Karpas-422 (cell line): ENCODE measurements at regions not wholly inside any gene's neighbourhood (a gene's known extent, or its start where the extent isn't known, plus 50 kb on each side); places are given as distances from the start of the nearest gene placed in this dataset.

Experiments used
- DNase-seq: peaks from one replicate; pipeline ENCODE4 v3.0.0-alpha.2; 2015
- H2AFZ ChIP-seq: fragments of 200-600 bp; sonication (generic); 2 replicates; pipeline ENCODE4 v1.6.1; 2014; ENCODE audit warnings: antibody characterized with exemption, low read length, mixed read lengths
- H3K27ac ChIP-seq: fragments of 200-600 bp; sonication (generic); 2 replicates; pipeline ENCODE4 v1.5.1; 2014; ENCODE audit warnings: mild to moderate bottlenecking, low read length, moderate library complexity
- H3K27me3 ChIP-seq: fragments of 200-600 bp; sonication (generic); 2 replicates; pipeline ENCODE4 v1.6.1; 2014; ENCODE audit warnings: low read length, mixed read lengths
- H3K36me3 ChIP-seq: fragments of 200-600 bp; sonication (generic); 2 replicates; pipeline ENCODE4 v1.6.1; 2014; ENCODE audit warnings: low read length, mixed read lengths; ENCODE audit not compliant: insufficient read depth
- H3K4me1 ChIP-seq: fragments of 200-600 bp; sonication (generic); 2 replicates; pipeline ENCODE4 v1.6.1; 2014; ENCODE audit warnings: mild to moderate bottlenecking, low read length, mixed read lengths
- H3K4me2 ChIP-seq: fragments of 200-600 bp; sonication (generic); 2 replicates; pipeline ENCODE4 v1.6.1; 2014; ENCODE audit warnings: low read length, low read depth, mild to moderate bottlenecking; ENCODE audit not compliant: poor library complexity, severe bottlenecking
- H3K4me3 ChIP-seq: fragments of 200-600 bp; sonication (generic); 2 replicates; pipeline ENCODE4 v1.5.1; 2014; ENCODE audit warnings: mild to moderate bottlenecking, antibody characterized with exemption, low read length, mixed read lengths
- H3K79me2 ChIP-seq: fragments of 200-600 bp; sonication (generic); 2 replicates; pipeline ENCODE4 v1.6.1; 2014; ENCODE audit warnings: mild to moderate bottlenecking, low read length, mixed read lengths
- H3K9ac ChIP-seq: fragments of 200-600 bp; sonication (generic); 2 replicates; pipeline ENCODE4 v1.6.0; 2014; ENCODE audit warnings: low read length
- H3K9me2 ChIP-seq: fragments of 200-600 bp; sonication (generic), shearing (Covaris generic); replicated peaks from 2 replicates; pipeline ENCODE4 v1.6.0; 2014; ENCODE audit warnings: mild to moderate bottlenecking, low read length, moderate library complexity; ENCODE audit not compliant: insufficient read depth
- H3K9me3 ChIP-seq: fragments of 300-700, 200-600 bp; sonication (generic); 2 replicates; pipeline ENCODE4 v1.6.1; 2014; ENCODE audit warnings: low read length, mixed read lengths
- H4K20me1 ChIP-seq: fragments of 200-600 bp; sonication (generic); 2 replicates; pipeline ENCODE4 v1.6.1; 2014; ENCODE audit warnings: mild to moderate bottlenecking, antibody characterized with exemption, low read length, low read depth; ENCODE audit not compliant: insufficient read depth

GRCh38 chr15:88718731-88719130 lies 79.9 kb downstream of the ISG20 start:
- Histone ChIP-seq H3K4me2 (no peak overlapping the region), H3K36me3 (no peaks in the 10 kb centered on the region), H3K79me2 (no peaks in the 10 kb centered on the region), H3K27ac (no peak overlapping the region), H3K27me3 (no peaks in the 10 kb centered on the region), H3K4me3 (no peak overlapping the region), H3K4me1 (no peaks in the 10 kb centered on the region), H3K9me3 (no peaks in the 10 kb centered on the region), H3K9me2 (no peaks in the 10 kb centered on the region), H2AFZ (no peak overlapping the region), H3K9ac (no peak overlapping the region), H4K20me1 (no peaks in the 10 kb centered on the region)
- DNase-seq: no peak

GRCh38 chr15:88719654-88720053 lies 80.8 kb downstream of the ISG20 start:
- no peak overlapping the region for H3K4me3 ChIP-seq
- no peaks in the 10 kb centered on the region for H3K27me3 ChIP-seq
- H3K36me3 ChIP-seq: no peaks in the 10 kb centered on the region
- no peak overlapping the region for H2AFZ ChIP-seq
- no peaks in the 10 kb centered on the region for H3K9me2 ChIP-seq
- no peak overlapping the region for H3K27ac ChIP-seq
- no peaks in the 10 kb centered on the region for H4K20me1 ChIP-seq
- no peak overlapping the region for H3K4me2 ChIP-seq
- H3K9ac ChIP-seq: no peak overlapping the region
- H3K79me2 ChIP-seq: no peaks in the 10 kb centered on the region
- no peak for DNase-seq
- no peaks in the 10 kb centered on the region for H3K9me3 ChIP-seq
- no peaks in the 10 kb centered on the region for H3K4me1 ChIP-seq

GRCh38 chr15:88725305-88726210 lies 77.7 kb upstream of the ACAN start:
- Histone ChIP-seq H3K9me3 (no peaks in the 10 kb centered on the region), H3K4me3 (no peak overlapping the region), H2AFZ (no peak overlapping the region), H3K9me2 (no peaks in the 10 kb centered on the region), H3K27me3 (no peaks in the 10 kb centered on the region), H3K27ac (no peak overlapping the region), H3K79me2 (no peaks in the 10 kb centered on the region), H3K36me3 (no peaks in the 10 kb centered on the region), H3K9ac (no peak overlapping the region), H3K4me1 (no peaks in the 10 kb centered on the region; the same call in 1 of the 2 replicates), H3K4me2 (no peak overlapping the region), H4K20me1 (no peaks in the 10 kb centered on the region)
- DNase-seq: no peak

- no peak overlapping the region for H3K27ac ChIP-seq
- no peaks in the 10 kb centered on the region for H3K9me2 ChIP-seq
- H2AFZ ChIP-seq: no peak overlapping the region
These were observed 75.8 kb upstream of the ACAN start for GRCh38 chr15:88727439-88727838.

DNA sequence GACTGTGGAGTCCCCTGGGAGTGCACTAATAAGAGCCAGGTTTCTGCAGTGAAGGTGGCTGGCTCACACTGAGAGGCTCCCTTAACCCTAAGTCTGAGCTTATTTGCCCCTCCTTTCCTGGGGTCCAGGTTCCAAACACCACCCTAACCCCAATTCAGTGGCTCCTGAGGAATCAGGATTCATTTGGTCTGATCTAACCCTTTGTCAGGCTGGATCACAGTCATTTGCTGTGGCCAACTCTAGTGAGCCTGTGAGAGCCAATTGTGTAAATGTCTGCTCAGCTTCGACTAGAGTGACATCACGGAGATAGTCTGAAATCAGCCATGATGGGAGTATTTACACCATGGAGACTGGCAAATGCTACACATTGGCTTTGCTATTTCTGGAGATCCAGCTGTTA lies 73.7 kb upstream of the ACAN start:
- Histone ChIP-seq H3K27me3 (no peaks in the 10 kb centered on the region), H3K79me2 (no peaks in the 10 kb centered on the region), H3K9me3 (no peaks in the 10 kb centered on the region), H3K27ac (no peak overlapping the region), H3K4me3 (no peak overlapping the region), H3K9ac (no peak overlapping the region), H3K36me3 (no peaks in the 10 kb centered on the region), H3K9me2 (no peaks in the 10 kb centered on the region), H4K20me1 (no peaks in the 10 kb centered on the region), H2AFZ (no peak overlapping the region), H3K4me2 (no peak overlapping the region), H3K4me1 (no peaks in the 10 kb centered on the region; the same call in 1 of the 2 replicates)
- DNase-seq: no peak

More at GRCh38 chr15:88727439-88727838, 75.8 kb upstream of the ACAN start:
- Histone ChIP-seq H3K9ac (no peak overlapping the region), H3K4me1 (no peaks in the 10 kb centered on the region; the same call in 1 of the 2 replicates), H3K4me3 (no peak overlapping the region), H4K20me1 (no peaks in the 10 kb centered on the region), H3K27me3 (no peaks in the 10 kb centered on the region), H3K4me2 (no peak overlapping the region), H3K79me2 (no peaks in the 10 kb centered on the region), H3K9me3 (no peaks in the 10 kb centered on the region), H3K36me3 (no peaks in the 10 kb centered on the region)
- DNase-seq: no peak

DNA sequence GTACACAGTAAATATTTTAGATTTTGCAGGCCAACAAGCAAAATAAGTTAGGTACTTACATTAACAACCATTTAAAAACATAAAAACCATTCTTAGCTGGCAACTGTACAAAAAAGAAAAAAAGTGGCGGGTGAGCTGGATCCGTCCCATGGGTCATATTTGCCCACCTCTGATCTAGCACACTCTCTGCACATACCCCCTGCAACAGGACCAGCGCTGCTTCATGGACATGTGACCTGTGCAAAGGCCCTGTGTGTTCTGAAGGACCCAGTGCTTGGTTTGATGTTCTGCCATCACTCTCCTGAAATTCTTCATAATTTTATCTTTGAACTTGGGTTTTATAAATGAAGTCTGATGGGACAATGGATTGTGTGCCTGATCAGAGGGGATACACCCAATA lies 72.5 kb upstream of the ACAN start:
- Histone ChIP-seq H3K27me3 (no peaks in the 10 kb centered on the region), H3K9me3 (no peaks in the 10 kb centered on the region), H4K20me1 (no peaks in the 10 kb centered on the region), H3K27ac (no peak overlapping the region), H3K9ac (no peak overlapping the region), H3K79me2 (no peaks in the 10 kb centered on the region), H3K4me3 (no peak overlapping the region), H3K9me2 (no peaks in the 10 kb centered on the region), H3K4me1 (no peaks in the 10 kb centered on the region; the same call in 1 of the 2 replicates), H2AFZ (no peak overlapping the region), H3K36me3 (no peaks in the 10 kb centered on the region), H3K4me2 (no peak overlapping the region)
- DNase-seq: no peak

- H3K4me1 ChIP-seq: no peaks in the 10 kb centered on the region
- no peak overlapping the region for H3K4me2 ChIP-seq
- no peak overlapping the region for H3K27ac ChIP-seq
- no peaks in the 10 kb centered on the region for H3K79me2 ChIP-seq
- no peaks in the 10 kb centered on the region for H3K9me2 ChIP-seq
- no peak overlapping the region for H3K9ac ChIP-seq
- H4K20me1 ChIP-seq: no peaks in the 10 kb centered on the region
- no peak for DNase-seq
- H3K4me3 ChIP-seq: no peak overlapping the region
- no peaks in the 10 kb centered on the region for H3K9me3 ChIP-seq
- H3K36me3 ChIP-seq: no peaks in the 10 kb centered on the region
- no peak overlapping the region for H2AFZ ChIP-seq
- H3K27me3 ChIP-seq: no peaks in the 10 kb centered on the region
These were observed 68.0 kb upstream of the ACAN start for GRCh38 chr15:88735212-88735611.

- H2AFZ ChIP-seq: no peak overlapping the region
- no peak overlapping the region for H3K4me3 ChIP-seq
- H3K27me3 ChIP-seq: no peaks in the 10 kb centered on the region
- no peaks in the 10 kb centered on the region for H3K36me3 ChIP-seq
- H3K4me2 ChIP-seq: no peak overlapping the region
- no peaks in the 10 kb centered on the region for H3K79me2 ChIP-seq
- H3K27ac ChIP-seq: no peak overlapping the region
- no peak for DNase-seq
- no peaks in the 10 kb centered on the region for H4K20me1 ChIP-seq
- H3K9me2 ChIP-seq: no peaks in the 10 kb centered on the region
- no peaks in the 10 kb centered on the region for H3K9me3 ChIP-seq
- no peaks in the 10 kb centered on the region for H3K4me1 ChIP-seq
- no peak overlapping the region for H3K9ac ChIP-seq
These were observed 67.0 kb upstream of the ACAN start for GRCh38 chr15:88736204-88736603.
